GM12878 (cell line): ENCODE measurements at regions not wholly inside any gene's neighbourhood (a gene's known extent, or its start where the extent isn't known, plus 50 kb on each side); places are given as distances from the start of the nearest gene placed in this dataset.

Source experiments
- ATF2 ChIP-seq: IDR thresholded peaks from 2 replicates; pipeline ENCODE4 v1.6.1; 2012; ENCODE audit warnings: low read length, inconsistent platforms
- BHLHE40 ChIP-seq, 2 experiments: fragments of 450-650 bp in 1 of 2; IDR thresholded peaks; 2 replicates each; pipeline ENCODE4 v1.6.1; 2011 to 2017; ENCODE audit warnings: low read depth in 2 of 2, borderline replicate concordance in 1 of 2, improper control_type of control experiment in 1 of 2, low read length in 1 of 2, mild to moderate bottlenecking in 1 of 2
- CTCF ChIP-seq, 3 experiments: IDR thresholded peaks in 2 of 3; conservative IDR thresholded peaks in 1 of 3; 2 replicates each; pipeline ENCODE4 v1.5.1; 2011; ENCODE audit warnings: low read depth in 3 of 3, low read length in 3 of 3, mild to moderate bottlenecking in 3 of 3, control low read depth in 2 of 3, moderate library complexity in 2 of 3, inconsistent platforms in 1 of 3, mixed read lengths in 1 of 3; ENCODE audit not compliant: control insufficient read depth in 2 of 3, insufficient read depth in 1 of 3; ENCODE audit errors: extremely low read depth in 1 of 3
- MAX ChIP-seq: IDR thresholded peaks from 2 replicates; pipeline ENCODE4 v1.6.1; 2012; ENCODE audit warnings: low read depth, low read length, improper control_type of control experiment
- NRF1 ChIP-seq: conservative IDR thresholded peaks from 2 replicates; pipeline ENCODE4 v1.6.1; 2011; ENCODE audit warnings: mild to moderate bottlenecking, low read depth, low read length, improper control_type of control experiment
- POLR2A ChIP-seq: IDR thresholded peaks from 2 replicates; pipeline ENCODE4 v1.6.1; 2011; ENCODE audit warnings: low read depth, mild to moderate bottlenecking, low read length
- POLR2AphosphoS5 ChIP-seq: IDR thresholded peaks from 2 replicates; pipeline ENCODE4 v1.6.1; 2011; ENCODE audit warnings: mild to moderate bottlenecking, low read length, inconsistent platforms
- PRDM15 ChIP-seq: fragments of 450-650 bp; formaldehyde crosslinking; IDR thresholded peaks from 2 replicates; pipeline ENCODE4 v1.4.0; 2020; ENCODE audit warnings: mild to moderate bottlenecking, moderate library complexity
- SIX5 ChIP-seq: IDR thresholded peaks from 2 replicates; pipeline ENCODE4 v1.6.1; 2011; ENCODE audit warnings: mild to moderate bottlenecking, low read depth, low read length, moderate library complexity; ENCODE audit not compliant: severe bottlenecking
- SP1 ChIP-seq: IDR thresholded peaks from one replicate; pipeline ENCODE4 v1.6.1; 2011; ENCODE audit warnings: low read depth, low read length
- SREBF2 ChIP-seq: IDR thresholded peaks from 2 replicates; pipeline ENCODE4 v1.6.1; 2012; ENCODE audit warnings: mild to moderate bottlenecking, low read length
- ZBTB4 ChIP-seq: fragments of 450-650 bp; formaldehyde crosslinking; IDR thresholded peaks from 2 replicates; pipeline ENCODE4 v1.4.0; 2022; ENCODE audit warnings: mild to moderate bottlenecking, moderate library complexity
- ZBTB40 ChIP-seq: fragments of 450-650 bp; IDR thresholded peaks from 2 replicates; pipeline ENCODE4 v1.6.1; 2016; ENCODE audit warnings: mild to moderate bottlenecking, moderate library complexity, borderline replicate concordance

GRCh38 chr4:138740816-138741745 lies 274.5 kb upstream of the NOCT start:
- no peak for TF ChIP-seq POLR2A
- no peak for TF ChIP-seq MAX
- no peak for TF ChIP-seq NRF1
- no peak for TF ChIP-seq SREBF2
- TF ChIP-seq SIX5 = no peak
- TF ChIP-seq ZBTB4 (CRISPR knock-in tag) = no peak
- TF ChIP-seq ATF2 = no peak
- TF ChIP-seq CTCF (IDR thresholded peaks at IDR 0.05 in 2 of 3, conservative IDR thresholded peaks at IDR 0.05 in 1 of 3; ENCODE audit: control insufficient read depth in 2 of 3, extremely low read depth in 1 of 3, insufficient read depth in 1 of 3, low read depth in 3 of 3, low read length in 3 of 3) = no peak
- no peak for TF ChIP-seq PRDM15
- no peak for TF ChIP-seq ZBTB40
- no peak for TF ChIP-seq SP1
- no peak for TF ChIP-seq POLR2AphosphoS5
- no peak for TF ChIP-seq BHLHE40 (IDR thresholded peaks at IDR 0.05; ENCODE audit: borderline replicate concordance in 1 of 2, low read depth in 2 of 2, low read length in 1 of 2)
